ENCODE measurements at regions not wholly inside any gene's neighbourhood (a gene's known extent, or its start where the extent isn't known, plus 50 kb on each side); places are given as distances from the start of the nearest gene placed in this dataset.

DNA sequence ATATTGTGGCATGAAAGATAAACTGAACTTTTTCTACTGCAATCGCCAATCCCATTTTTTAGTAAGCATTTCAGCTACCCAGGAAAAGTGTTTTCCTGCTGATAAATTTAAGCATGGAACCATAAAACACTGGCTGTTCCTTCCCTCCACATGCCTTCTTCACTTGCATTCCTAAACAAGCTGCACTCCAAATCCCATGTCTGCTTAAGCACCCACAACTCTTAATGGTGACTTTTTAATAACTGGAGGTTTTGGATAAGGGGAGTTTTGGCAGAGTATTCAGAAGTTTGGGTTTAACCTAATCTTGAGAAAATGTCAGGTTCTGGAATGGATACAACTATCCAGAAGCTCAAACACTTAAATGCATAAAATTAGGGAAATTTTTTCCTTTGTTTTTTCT is 345.6 kb upstream of the CA10 start (continued):
- TF ChIP-seq, protein P1, sequence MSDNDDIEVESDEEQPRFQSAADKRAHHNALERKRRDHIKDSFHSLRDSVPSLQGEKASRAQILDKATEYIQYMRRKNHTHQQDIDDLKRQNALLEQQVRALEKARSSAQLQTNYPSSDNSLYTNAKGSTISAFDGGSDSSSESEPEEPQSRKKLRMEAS (IDR thresholded peaks at IDR 0.05; ENCODE audit: low read depth), result no peak
- TF ChIP-seq EP300 (IDR thresholded peaks at IDR 0.05; ENCODE audit: borderline replicate concordance in 1 of 2, low read depth in 1 of 2, low read length in 1 of 2), result no peak
- TF ChIP-seq, protein P2, sequence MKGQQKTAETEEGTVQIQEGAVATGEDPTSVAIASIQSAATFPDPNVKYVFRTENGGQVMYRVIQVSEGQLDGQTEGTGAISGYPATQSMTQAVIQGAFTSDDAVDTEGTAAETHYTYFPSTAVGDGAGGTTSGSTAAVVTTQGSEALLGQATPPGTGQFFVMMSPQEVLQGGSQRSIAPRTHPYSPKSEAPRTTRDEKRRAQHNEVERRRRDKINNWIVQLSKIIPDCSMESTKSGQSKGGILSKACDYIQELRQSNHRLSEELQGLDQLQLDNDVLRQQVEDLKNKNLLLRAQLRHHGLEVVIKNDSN (IDR thresholded peaks at IDR 0.05; ENCODE audit: borderline replicate concordance, low read depth), result no peak
- no peak for TF ChIP-seq CHD2 (IDR thresholded peaks at IDR 0.05; ENCODE audit: low read length, partially characterized antibody)
- TF ChIP-seq, protein P3, sequence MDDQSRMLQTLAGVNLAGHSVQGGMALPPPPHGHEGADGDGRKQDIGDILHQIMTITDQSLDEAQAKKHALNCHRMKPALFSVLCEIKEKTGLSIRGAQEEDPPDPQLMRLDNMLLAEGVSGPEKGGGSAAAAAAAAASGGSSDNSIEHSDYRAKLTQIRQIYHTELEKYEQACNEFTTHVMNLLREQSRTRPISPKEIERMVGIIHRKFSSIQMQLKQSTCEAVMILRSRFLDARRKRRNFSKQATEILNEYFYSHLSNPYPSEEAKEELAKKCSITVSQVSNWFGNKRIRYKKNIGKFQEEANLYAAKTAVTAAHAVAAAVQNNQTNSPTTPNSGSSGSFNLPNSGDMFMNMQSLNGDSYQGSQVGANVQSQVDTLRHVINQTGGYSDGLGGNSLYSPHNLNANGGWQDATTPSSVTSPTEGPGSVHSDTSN (IDR thresholded peaks at IDR 0.05), result no peak
- TF ChIP-seq, protein P4, sequence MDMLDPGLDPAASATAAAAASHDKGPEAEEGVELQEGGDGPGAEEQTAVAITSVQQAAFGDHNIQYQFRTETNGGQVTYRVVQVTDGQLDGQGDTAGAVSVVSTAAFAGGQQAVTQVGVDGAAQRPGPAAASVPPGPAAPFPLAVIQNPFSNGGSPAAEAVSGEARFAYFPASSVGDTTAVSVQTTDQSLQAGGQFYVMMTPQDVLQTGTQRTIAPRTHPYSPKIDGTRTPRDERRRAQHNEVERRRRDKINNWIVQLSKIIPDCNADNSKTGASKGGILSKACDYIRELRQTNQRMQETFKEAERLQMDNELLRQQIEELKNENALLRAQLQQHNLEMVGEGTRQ (IDR thresholded peaks at IDR 0.05; ENCODE audit: borderline replicate concordance, low read depth, low read length), result no peak
- no peak for TF ChIP-seq MEF2A (IDR thresholded peaks at IDR 0.05; ENCODE audit: borderline replicate concordance, low read depth)

DNA sequence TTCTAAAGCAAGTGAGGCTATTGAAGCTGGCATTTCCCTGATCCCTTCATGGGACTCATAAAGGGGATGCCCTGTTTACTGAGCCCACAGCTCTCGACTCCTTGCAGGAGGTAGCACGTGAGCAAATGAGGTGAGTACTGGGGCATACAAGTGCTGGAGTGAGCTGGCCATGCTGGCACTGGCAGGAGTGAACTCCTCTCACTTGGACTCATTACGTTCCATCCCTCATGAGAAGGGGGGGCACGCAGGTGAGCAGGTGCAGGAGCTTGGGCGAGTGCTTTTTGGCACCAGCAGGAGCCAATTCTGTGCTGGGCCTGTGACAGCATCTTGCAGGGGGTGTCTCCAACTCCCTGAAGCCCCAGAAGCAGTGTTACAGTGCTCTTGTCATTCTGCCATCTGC is 337.1 kb upstream of the CA10 start:
- no peak overlapping the region for H3K4me3 ChIP-seq (ENCODE audit: low read depth in 2 of 2, low read length in 1 of 2)
- peaks cover 10% of the 10 kb centered on the region; the same call in 1 of the 2 replicates for H3K9me3 ChIP-seq
- ChIA-PET CTCF (interaction anchor here (0.7 to 1.0 kb wide), 2 partner anchors 9 to 11 kb away, joined by 3 read pairs; no protein-coding TSS in a partner anchor), POLR2A (no interaction called here)
- no peak for DNase-seq
- 8% methylated on average over 5 of the region's 5 CpGs for WGBS (ENCODE audit: low lambda C conversion rate)
- H3K4me2 ChIP-seq, result no peak overlapping the region
- no peaks in the 10 kb centered on the region for H3K79me2 ChIP-seq (ENCODE audit: insufficient read depth)
- H3K27me3 ChIP-seq (ENCODE audit: insufficient read depth), result no peaks in the 10 kb centered on the region
- no peak overlapping the region for H3K9ac ChIP-seq
- TF ChIP-seq, protein P5, sequence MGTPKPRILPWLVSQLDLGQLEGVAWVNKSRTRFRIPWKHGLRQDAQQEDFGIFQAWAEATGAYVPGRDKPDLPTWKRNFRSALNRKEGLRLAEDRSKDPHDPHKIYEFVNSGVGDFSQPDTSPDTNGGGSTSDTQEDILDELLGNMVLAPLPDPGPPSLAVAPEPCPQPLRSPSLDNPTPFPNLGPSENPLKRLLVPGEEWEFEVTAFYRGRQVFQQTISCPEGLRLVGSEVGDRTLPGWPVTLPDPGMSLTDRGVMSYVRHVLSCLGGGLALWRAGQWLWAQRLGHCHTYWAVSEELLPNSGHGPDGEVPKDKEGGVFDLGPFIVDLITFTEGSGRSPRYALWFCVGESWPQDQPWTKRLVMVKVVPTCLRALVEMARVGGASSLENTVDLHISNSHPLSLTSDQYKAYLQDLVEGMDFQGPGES (IDR thresholded peaks at IDR 0.05; ENCODE audit: low read depth, low read length), result no peak
- TF ChIP-seq FOXM1 (IDR thresholded peaks at IDR 0.05; ENCODE audit: low read depth) (no peak), RXRA (IDR thresholded peaks at IDR 0.05; ENCODE audit: borderline replicate concordance, low read depth) (no peak), NFIC (IDR thresholded peaks at IDR 0.05; ENCODE audit: borderline replicate concordance) (no peak)
- TF ChIP-seq, protein P2 (IDR thresholded peaks at IDR 0.05; ENCODE audit: borderline replicate concordance, low read depth), result no peak
- TF ChIP-seq, protein P1 (IDR thresholded peaks at IDR 0.05; ENCODE audit: low read depth), result no peak
- H3F3A ChIP-seq (replicated peaks; ENCODE audit: insufficient read depth), result no peaks in the 10 kb centered on the region
- no peaks in the 10 kb centered on the region for H4K20me1 ChIP-seq (ENCODE audit: insufficient read depth)
- H3K27ac ChIP-seq (ENCODE audit: low read depth in 2 of 2, low read length in 1 of 2), result no peak overlapping the region
- H3K4me1 ChIP-seq (ENCODE audit: control insufficient read depth in 1 of 2, insufficient read depth in 2 of 2, low read depth in 1 of 2, low read length in 1 of 2), result no peaks in the 10 kb centered on the region
- H2AFZ ChIP-seq (ENCODE audit: low read depth), result no peak overlapping the region
- no peaks in the 10 kb centered on the region for H3K36me3 ChIP-seq (replicated peaks in 1 of 2; ENCODE audit: control insufficient read depth in 1 of 2, insufficient read depth in 2 of 2, low read length in 1 of 2)
- H3K9me2 ChIP-seq, result no peaks in the 10 kb centered on the region
